H9 (cell line): ENCODE measurements at regions not wholly inside any gene's neighbourhood (a gene's known extent, or its start where the extent isn't known, plus 50 kb on each side); places are given as distances from the start of the nearest gene placed in this dataset.

Experiments used
- DNase-seq: peaks from one replicate; pipeline ENCODE4 v3.0.0-alpha.2; 2017
- H2AFZ ChIP-seq: one replicate; pipeline ENCODE4 v1.6.1; 2013; ENCODE audit warnings: mild to moderate bottlenecking, low read length, control low read depth, moderate library complexity
- H2AK5ac ChIP-seq: 2 replicates; pipeline ENCODE4 v1.6.1; 2013; ENCODE audit warnings: low read length, control low read depth, mixed read lengths; ENCODE audit not compliant: insufficient read length
- H2BK120ac ChIP-seq: one replicate; pipeline ENCODE4 v1.6.1; 2013; ENCODE audit warnings: low read depth, mild to moderate bottlenecking, low read length, control low read depth, inconsistent platforms; ENCODE audit not compliant: poor library complexity, severe bottlenecking
- H2BK12ac ChIP-seq: 2 replicates; pipeline ENCODE4 v1.6.1; 2013; ENCODE audit warnings: low read length, control low read depth, mixed read lengths, low read depth; ENCODE audit not compliant: insufficient read length
- H2BK15ac ChIP-seq: 2 replicates; pipeline ENCODE4 v1.6.1; 2013; ENCODE audit warnings: low read depth, low read length, control low read depth
- H2BK20ac ChIP-seq: one replicate; pipeline ENCODE4 v1.6.1; 2013; ENCODE audit warnings: low read depth, mild to moderate bottlenecking, low read length, control low read depth, inconsistent platforms; ENCODE audit not compliant: poor library complexity, severe bottlenecking
- H2BK5ac ChIP-seq: 2 replicates; pipeline ENCODE4 v1.6.1; 2013; ENCODE audit warnings: low read length, control low read depth, mixed read lengths; ENCODE audit not compliant: insufficient read length
- H3K14ac ChIP-seq: 2 replicates; pipeline ENCODE4 v1.6.1; 2013; ENCODE audit warnings: low read length, control low read depth; ENCODE audit not compliant: insufficient read depth
- H3K18ac ChIP-seq: 2 replicates; pipeline ENCODE4 v1.6.1; 2013; ENCODE audit warnings: low read depth, mild to moderate bottlenecking, mixed read lengths, low read length, control low read depth; ENCODE audit not compliant: insufficient read length
- H3K23ac ChIP-seq: 2 replicates; pipeline ENCODE4 v1.6.1; 2013; ENCODE audit warnings: low read length, control low read depth, mixed read lengths, low read depth; ENCODE audit not compliant: insufficient read length
- H3K23me2 ChIP-seq: 2 replicates; pipeline ENCODE4 v1.6.1; 2013; ENCODE audit warnings: low read depth, mild to moderate bottlenecking, mixed read lengths, low read length, control low read depth; ENCODE audit not compliant: insufficient read length, poor library complexity, severe bottlenecking
- H3K27ac ChIP-seq: 2 replicates; pipeline ENCODE4 v1.5.1; 2013; ENCODE audit warnings: low read length, control low read depth, mixed read lengths, low read depth; ENCODE audit not compliant: insufficient read length
- H3K27me3 ChIP-seq: 2 replicates; pipeline ENCODE4 v1.6.1; 2013; ENCODE audit warnings: low read length, control low read depth, inconsistent platforms; ENCODE audit not compliant: insufficient read depth
- H3K4ac ChIP-seq: 2 replicates; pipeline ENCODE4 v1.6.1; 2013; ENCODE audit warnings: low read depth, mild to moderate bottlenecking, control low read depth, inconsistent platforms, low read length, moderate library complexity
- H3K4me1 ChIP-seq: 2 replicates; pipeline ENCODE4 v1.6.1; 2013; ENCODE audit warnings: low read length, control low read depth, inconsistent platforms; ENCODE audit not compliant: insufficient read depth
- H3K4me2 ChIP-seq: 2 replicates; pipeline ENCODE4 v1.6.1; 2013; ENCODE audit warnings: low read length, control low read depth, mixed read lengths; ENCODE audit not compliant: insufficient read length, insufficient read depth
- H3K56ac ChIP-seq: 2 replicates; pipeline ENCODE4 v1.6.1; 2013; ENCODE audit warnings: low read depth, mild to moderate bottlenecking, mixed read lengths, low read length, control low read depth; ENCODE audit not compliant: insufficient read length
- H3K79me1 ChIP-seq: 2 replicates; pipeline ENCODE4 v1.6.1; 2013; ENCODE audit warnings: low read depth, mild to moderate bottlenecking, moderate library complexity, low read length, control low read depth, inconsistent platforms; ENCODE audit not compliant: insufficient read depth, poor library complexity, severe bottlenecking
- H3K79me2 ChIP-seq: 2 replicates; pipeline ENCODE4 v1.6.1; 2013; ENCODE audit warnings: low read length, control low read depth, inconsistent platforms; ENCODE audit not compliant: insufficient read depth
- H3K9ac ChIP-seq: 2 replicates; pipeline ENCODE4 v1.6.1; 2013; ENCODE audit warnings: low read length, control low read depth, mixed read lengths; ENCODE audit not compliant: insufficient read length; ENCODE audit errors: extremely low read depth
- H3K9me3 ChIP-seq: one replicate; pipeline ENCODE4 v1.6.1; 2013; ENCODE audit warnings: low read depth, low read length, inconsistent platforms; ENCODE audit not compliant: control insufficient read depth
- H3T11ph ChIP-seq: one replicate; pipeline ENCODE4 v1.6.1; 2013; ENCODE audit warnings: mild to moderate bottlenecking, low read length, control low read depth, inconsistent platforms
- H4K20me1 ChIP-seq: one replicate; pipeline ENCODE4 v1.6.1; 2013; ENCODE audit not compliant: control insufficient read depth, insufficient read length, insufficient read depth
- H4K5ac ChIP-seq: 2 replicates; pipeline ENCODE4 v1.6.1; 2013; ENCODE audit warnings: low read depth, mild to moderate bottlenecking, mixed read lengths, low read length, control low read depth; ENCODE audit not compliant: insufficient read length
- H4K8ac ChIP-seq: replicated peaks from 2 replicates; pipeline ENCODE4 v1.6.1; 2013; ENCODE audit warnings: low read length, control low read depth, mixed read lengths, low read depth; ENCODE audit not compliant: insufficient read length
- H4K91ac ChIP-seq: 2 replicates; pipeline ENCODE4 v1.6.1; 2013; ENCODE audit warnings: low read depth, mild to moderate bottlenecking, moderate library complexity, mixed read lengths, low read length, control low read depth; ENCODE audit not compliant: insufficient read length
- H3K27ac Mint-ChIP-seq, 3 experiments: 2 replicates in 2 of 3; 3 replicates in 1 of 3; pipeline ENCODE4 v1.8.0; 2020 to 2021; ENCODE audit warnings: mixed read lengths in 3 of 3, mild to moderate bottlenecking in 1 of 3, moderate library complexity in 1 of 3
- H3K27me3 Mint-ChIP-seq: 2 replicates; pipeline ENCODE4 v1.8.0; 2021; ENCODE audit warnings: low read depth, mild to moderate bottlenecking, moderate library complexity, mixed read lengths
- H3K36me3 Mint-ChIP-seq, 3 experiments: 2 replicates in 2 of 3; 3 replicates in 1 of 3; pipeline ENCODE4 v1.8.0; 2020 to 2021; ENCODE audit warnings: low read depth in 3 of 3, mixed read lengths in 3 of 3; ENCODE audit not compliant: insufficient read depth in 1 of 3
- H3K4me1 Mint-ChIP-seq, 2 experiments: 2 replicates each; pipeline ENCODE4 v1.8.0; 2020; ENCODE audit warnings: mixed read lengths in 2 of 2
- H3K4me3 Mint-ChIP-seq, 2 experiments: 2 replicates in 1 of 2; 3 replicates in 1 of 2; pipeline ENCODE4 v1.8.0; 2020 to 2021; ENCODE audit warnings: mild to moderate bottlenecking in 2 of 2, mixed read lengths in 2 of 2, moderate library complexity in 1 of 2
- H3K9me3 Mint-ChIP-seq, 2 experiments: 2 replicates in 1 of 2; 3 replicates in 1 of 2; pipeline ENCODE4 v1.8.0; 2020; ENCODE audit warnings: mild to moderate bottlenecking in 2 of 2, mixed read lengths in 2 of 2, moderate library complexity in 1 of 2
- CTCF ChIP-seq: fragments of 200-600 bp; sonication (generic); conservative IDR thresholded peaks from 3 replicates; pipeline ENCODE4 v1.8.0; 2021; ENCODE audit warnings: antibody characterized with exemption, mild to moderate bottlenecking
- WGBS: extraction: QIAGEN DNeasy Blood & Tissue Kit; methylation state at CpG from one replicate; pipeline ENCODE4 v1.1.7; 2013; ENCODE audit warnings: missing lambda C conversion rate, low lambda C conversion rate, mixed read lengths; ENCODE audit not compliant: insufficient read length; ENCODE audit errors: extremely low coverage; 5-methylcytosine and 5-hydroxymethylcytosine counted together

- no peak overlapping the region for H3K27ac ChIP-seq
- H3K27me3 ChIP-seq, result no peaks in the 10 kb centered on the region
- no peaks in the 10 kb centered on the region for H3K23me2 ChIP-seq
- no peak overlapping the region for H3K18ac ChIP-seq
- no peak overlapping the region for H2AK5ac ChIP-seq
- H3K4me2 ChIP-seq, result no peak overlapping the region
- H3K4ac ChIP-seq, result no peak overlapping the region
- Mint-ChIP-seq H3K4me1 (peaks cover 0 to 2% of the 10 kb centered on the region in 2 experiments; a peak in 1 of 4 replicates), H3K9me3 (no peaks in the 10 kb centered on the region), H3K36me3 (no peaks in the 10 kb centered on the region), H3K4me3 (no peak overlapping the region), H3K27ac (no peak overlapping the region), H3K27me3 (peaks cover 8% of the 10 kb centered on the region)
- H3K56ac ChIP-seq, result no peak overlapping the region
- no peaks in the 10 kb centered on the region for H3K79me1 ChIP-seq
- H4K91ac ChIP-seq, result no peak overlapping the region
- no peak overlapping the region for H3T11ph ChIP-seq
- no peak overlapping the region for H2BK5ac ChIP-seq
- H3K4me1 ChIP-seq, result no peaks in the 10 kb centered on the region
- DNase-seq, result no peak
- no peak overlapping the region for H2BK120ac ChIP-seq
- no peaks in the 10 kb centered on the region for H3K9me3 ChIP-seq
- no peaks in the 10 kb centered on the region for H3K79me2 ChIP-seq
- no peak overlapping the region for H4K8ac ChIP-seq
- H3K9ac ChIP-seq, result no peak overlapping the region
- H3K14ac ChIP-seq, result no peak overlapping the region
- H3K23ac ChIP-seq, result no peak overlapping the region
- no peak overlapping the region for H4K5ac ChIP-seq
- TF ChIP-seq CTCF, result no peak
- WGBS, result no CpG with 5 or more reads among the region's 2 CpGs
- H2BK15ac ChIP-seq, result no peak overlapping the region
- H4K20me1 ChIP-seq, result no peaks in the 10 kb centered on the region
- no peak overlapping the region for H2BK12ac ChIP-seq
- H2AFZ ChIP-seq, result no peak overlapping the region
- no peak overlapping the region for H2BK20ac ChIP-seq
Observed at GRCh38 chr10:117668327-117669008, 125.9 kb downstream of the EMX2 start.
